ENCODE measurements at regions not wholly inside any gene's neighbourhood (a gene's known extent, or its start where the extent isn't known, plus 50 kb on each side); places are given as distances from the start of the nearest gene placed in this dataset.

- H3K4me3 Mint-ChIP-seq (ENCODE audit: unreplicated experiment): no peak overlapping the region
- no peaks in the 10 kb centered on the region for H3K36me3 ChIP-seq (ENCODE audit: control insufficient read depth, insufficient read depth, low read length)
- peaks cover 6% of the 10 kb centered on the region for H3K4me1 Mint-ChIP-seq (ENCODE audit: low read depth, unreplicated experiment)
- ChIA-PET CTCF (no interaction called here), POLR2A (no interaction called here)
- intact Hi-C loops (cut with micrococcal nuclease; ENCODE audit: unreplicated experiment): no loop called here
- H3K27me3 ChIP-seq (replicated peaks; ENCODE audit: control insufficient read depth, insufficient read depth, low read length): no peaks in the 10 kb centered on the region
- H3K9me3 ChIP-seq: no peaks in the 10 kb centered on the region
- H3K4me3 ChIP-seq (ENCODE audit: low read depth, low read length): no peak overlapping the region
- no peaks in the 10 kb centered on the region for H3K36me3 Mint-ChIP-seq (ENCODE audit: insufficient read depth, unreplicated experiment)
- DNase-seq: no peak
- no peaks in the 10 kb centered on the region for H3K4me1 ChIP-seq
- no TSS peak for BruUV-seq (replicated peaks)
- peaks cover 10% of the 10 kb centered on the region for H3K9me3 Mint-ChIP-seq (ENCODE audit: unreplicated experiment)
- no peaks in the 10 kb centered on the region for H3K27me3 Mint-ChIP-seq (ENCODE audit: insufficient read depth, unreplicated experiment)
- H3K27ac Mint-ChIP-seq (ENCODE audit: unreplicated experiment): no peak overlapping the region
- no peak for TF ChIP-seq CTCF (IDR thresholded peaks at IDR 0.05; ENCODE audit: insufficient read depth in 1 of 2, low read depth in 1 of 2, low read length in 1 of 2, severe bottlenecking in 1 of 2, unreplicated experiment in 1 of 2)
Measured at GRCh38 chr1:238752327-238752726, 634.0 kb upstream of the CHRM3 start.

GRCh38 chr1:238745069-238745468 is 641.3 kb upstream of the CHRM3 start:
- H3K4me3 Mint-ChIP-seq (ENCODE audit: unreplicated experiment): no peak overlapping the region

GRCh38 chr1:238738892-238739291 is 647.5 kb upstream of the CHRM3 start:
- Mint-ChIP-seq H3K4me1 (ENCODE audit: low read depth, unreplicated experiment) (no peaks in the 10 kb centered on the region), H3K4me3 (ENCODE audit: unreplicated experiment) (no peak overlapping the region), H3K36me3 (ENCODE audit: insufficient read depth, unreplicated experiment) (no peaks in the 10 kb centered on the region), H3K9me3 (ENCODE audit: unreplicated experiment) (peaks cover 15% of the 10 kb centered on the region), H3K27me3 (ENCODE audit: insufficient read depth, unreplicated experiment) (no peaks in the 10 kb centered on the region), H3K27ac (ENCODE audit: unreplicated experiment) (no peak overlapping the region)
- no peaks in the 10 kb centered on the region for H3K9me3 ChIP-seq
- no peaks in the 10 kb centered on the region for H3K36me3 ChIP-seq (ENCODE audit: control insufficient read depth, insufficient read depth, low read length)
- no peaks in the 10 kb centered on the region for H3K27me3 ChIP-seq (replicated peaks; ENCODE audit: control insufficient read depth, insufficient read depth, low read length)
- H3K4me3 ChIP-seq (ENCODE audit: low read depth, low read length): no peak overlapping the region
- H3K4me1 ChIP-seq: no peaks in the 10 kb centered on the region
- intact Hi-C loops (cut with micrococcal nuclease; ENCODE audit: unreplicated experiment): no loop called here
- ChIA-PET POLR2A (no interaction called here), CTCF (no interaction called here)
- no peak for DNase-seq
- TF ChIP-seq CTCF (IDR thresholded peaks at IDR 0.05; ENCODE audit: insufficient read depth in 1 of 2, low read depth in 1 of 2, low read length in 1 of 2, severe bottlenecking in 1 of 2, unreplicated experiment in 1 of 2): no peak
- no TSS peak for BruUV-seq (replicated peaks)

More at GRCh38 chr1:238745069-238745468, 641.3 kb upstream of the CHRM3 start:
- Mint-ChIP-seq H3K36me3 (ENCODE audit: insufficient read depth, unreplicated experiment) (no peaks in the 10 kb centered on the region), H3K4me1 (ENCODE audit: low read depth, unreplicated experiment) (no peaks in the 10 kb centered on the region), H3K27ac (ENCODE audit: unreplicated experiment) (no peak overlapping the region), H3K9me3 (ENCODE audit: unreplicated experiment) (peaks cover 19% of the 10 kb centered on the region), H3K27me3 (ENCODE audit: insufficient read depth, unreplicated experiment) (no peaks in the 10 kb centered on the region)
- Histone ChIP-seq H3K36me3 (ENCODE audit: control insufficient read depth, insufficient read depth, low read length) (no peaks in the 10 kb centered on the region), H3K27me3 (replicated peaks; ENCODE audit: control insufficient read depth, insufficient read depth, low read length) (no peaks in the 10 kb centered on the region), H3K4me3 (ENCODE audit: low read depth, low read length) (no peak overlapping the region), H3K9me3 (no peaks in the 10 kb centered on the region), H3K4me1 (no peaks in the 10 kb centered on the region)
- TF ChIP-seq CTCF (IDR thresholded peaks at IDR 0.05; ENCODE audit: insufficient read depth in 1 of 2, low read depth in 1 of 2, low read length in 1 of 2, severe bottlenecking in 1 of 2, unreplicated experiment in 1 of 2): no peak
- ChIA-PET CTCF (no interaction called here), POLR2A (no interaction called here)
- no TSS peak for BruUV-seq (replicated peaks)
- no peak for DNase-seq
- intact Hi-C loops (cut with micrococcal nuclease; ENCODE audit: unreplicated experiment): no loop called here

All from Caco-2 (cell line).